IMR-90 (cell line): ENCODE measurements at regions not wholly inside any gene's neighbourhood (a gene's known extent, or its start where the extent isn't known, plus 50 kb on each side); places are given as distances from the start of the nearest gene placed in this dataset.

Experiments
- ATAC-seq: fragments of 200-7000 bp; cut with Tn5 transposase; 2 replicates; pipeline ENCODE4 v1.9.1; 2020; ENCODE audit warnings: low read depth, mild to moderate bottlenecking, moderate library complexity
- BruUV-seq: library from RNA; stranded (reverse); fragments of 400-500 nt; replicated peaks from 2 replicates; lab custom pipeline; 2021; lab: Mats Ljungman, UMichigan
- CTCF ChIA-PET: fragments of 300-600 bp; formaldehyde crosslinking; extraction: SDS; loops from one replicate; lab custom pipeline; 2021; ENCODE audit warnings: antibody characterized with exemption; lab: Yijun Ruan, JAX
- POLR2A ChIA-PET: fragments of 300-600 bp; sonication (Branson Sonifier 250); formaldehyde crosslinking; loops from one replicate; lab custom pipeline; 2022; ENCODE audit warnings: antibody characterized with exemption; ENCODE audit not compliant: unreplicated experiment; lab: Charles Lee
- DNase-seq: peaks from one replicate; pipeline ENCODE4 v3.0.0; 2013
- H2AFZ ChIP-seq: replicated peaks from 2 replicates; pipeline ENCODE3; 2013; ENCODE audit warnings: low read length, mild to moderate bottlenecking; ENCODE audit not compliant: poor library complexity
- H2AK5ac ChIP-seq: 2 replicates; pipeline ENCODE4 v1.6.1; 2013; ENCODE audit warnings: low read depth, low read length, inconsistent platforms
- H2AK9ac ChIP-seq: replicated peaks from 2 replicates; pipeline ENCODE3; 2013; ENCODE audit warnings: mild to moderate bottlenecking, low read depth, low read length, moderate library complexity; ENCODE audit not compliant: poor library complexity
- H2BK120ac ChIP-seq: 2 replicates; pipeline ENCODE4 v1.6.1; 2013; ENCODE audit warnings: low read depth, low read length, inconsistent platforms
- H2BK15ac ChIP-seq: 3 replicates; pipeline ENCODE4 v1.6.1; 2013; ENCODE audit warnings: low read depth, low read length, inconsistent platforms
- H2BK20ac ChIP-seq: 2 replicates; pipeline ENCODE4 v1.6.1; 2013; ENCODE audit warnings: low read depth, mild to moderate bottlenecking, inconsistent platforms, low read length, moderate library complexity
- H2BK5ac ChIP-seq: 2 replicates; pipeline ENCODE4 v1.6.1; 2013; ENCODE audit warnings: mild to moderate bottlenecking, low read depth, low read length, inconsistent platforms; ENCODE audit not compliant: poor library complexity, severe bottlenecking
- H3K14ac ChIP-seq: replicated peaks from 2 replicates; pipeline ENCODE4 v1.6.1; 2013; ENCODE audit warnings: low read depth, low read length, inconsistent platforms
- H3K18ac ChIP-seq: 2 replicates; pipeline ENCODE4 v1.6.1; 2013; ENCODE audit warnings: low read depth, low read length, control low read depth
- H3K23ac ChIP-seq: 2 replicates; pipeline ENCODE4 v1.6.1; 2013; ENCODE audit warnings: low read depth, low read length, inconsistent platforms
- H3K27ac ChIP-seq: 2 replicates; pipeline ENCODE4 v1.5.1; 2013; ENCODE audit warnings: mild to moderate bottlenecking, control low read depth, low read length; ENCODE audit not compliant: insufficient read depth
- H3K27me3 ChIP-seq: 2 replicates; pipeline ENCODE4 v1.6.1; 2013; ENCODE audit warnings: low read length; ENCODE audit not compliant: control insufficient read depth, insufficient read depth
- H3K36me3 ChIP-seq: 2 replicates; pipeline ENCODE4 v1.6.1; 2013; ENCODE audit warnings: low read length, mixed read lengths; ENCODE audit not compliant: control insufficient read depth, insufficient read depth
- H3K4ac ChIP-seq: 2 replicates; pipeline ENCODE4 v1.6.1; 2013; ENCODE audit warnings: low read depth, low read length, inconsistent platforms
- H3K4me1 ChIP-seq: 2 replicates; pipeline ENCODE4 v1.6.1; 2013; ENCODE audit warnings: low read length, mixed read lengths; ENCODE audit not compliant: control insufficient read depth, insufficient read depth
- H3K4me2 ChIP-seq: 2 replicates; pipeline ENCODE4 v1.6.1; 2013; ENCODE audit warnings: low read depth, mild to moderate bottlenecking, control low read depth, low read length, moderate library complexity
- H3K4me3 ChIP-seq: 2 replicates; pipeline ENCODE4 v1.5.1; 2013; ENCODE audit warnings: low read depth, mild to moderate bottlenecking, control low read depth, low read length, moderate library complexity; ENCODE audit not compliant: insufficient read depth
- H3K56ac ChIP-seq: 2 replicates; pipeline ENCODE4 v1.6.1; 2013; ENCODE audit warnings: low read length, inconsistent platforms; ENCODE audit not compliant: insufficient read depth; ENCODE audit errors: extremely low read depth
- H3K79me1 ChIP-seq, 2 experiments: 2 replicates each; pipeline ENCODE4 v1.6.1; 2013; ENCODE audit warnings: low read length in 2 of 2, inconsistent platforms in 1 of 2, low read depth in 1 of 2
- H3K9ac ChIP-seq: 2 replicates; pipeline ENCODE4 v1.6.1; 2013; ENCODE audit warnings: low read depth, low read length, control low read depth
- H3K9me1 ChIP-seq: 2 replicates; pipeline ENCODE4 v1.6.1; 2013; ENCODE audit warnings: low read length, inconsistent platforms; ENCODE audit not compliant: insufficient read depth
- H3K9me3 ChIP-seq: 2 replicates; pipeline ENCODE4 v1.6.1; 2013; ENCODE audit warnings: low read length; ENCODE audit not compliant: control insufficient read depth, insufficient read depth
- H4K20me1 ChIP-seq: 2 replicates; pipeline ENCODE4 v1.6.1; 2013; ENCODE audit warnings: low read length, inconsistent platforms; ENCODE audit not compliant: insufficient read depth
- H4K5ac ChIP-seq: 2 replicates; pipeline ENCODE4 v1.6.1; 2013; ENCODE audit warnings: mild to moderate bottlenecking, low read depth, low read length, control low read depth
- H4K8ac ChIP-seq, 2 experiments: 2 replicates each; pipeline ENCODE4 v1.6.1; 2013; ENCODE audit warnings: low read depth in 2 of 2, low read length in 2 of 2, control low read depth in 1 of 2, inconsistent platforms in 1 of 2
- H4K91ac ChIP-seq: 2 replicates; pipeline ENCODE4 v1.6.1; 2013; ENCODE audit warnings: low read depth, low read length, inconsistent platforms; ENCODE audit not compliant: insufficient read depth
- BHLHE40 ChIP-seq: fragments of 150-350 bp; IDR thresholded peaks from 2 replicates; pipeline ENCODE4 v1.6.1; 2016; ENCODE audit warnings: mild to moderate bottlenecking, low read depth, low read length
- CEBPB ChIP-seq: IDR thresholded peaks from 2 replicates; pipeline ENCODE4 v1.6.1; 2012; ENCODE audit warnings: low read depth, low read length, improper control_type of control experiment
- CHD1 ChIP-seq: IDR thresholded peaks from 2 replicates; pipeline ENCODE4 v1.6.1; 2012; ENCODE audit warnings: low read depth, low read length, improper control_type of control experiment
- CTCF ChIP-seq: conservative IDR thresholded peaks from 2 replicates; pipeline ENCODE4 v1.5.1; 2012; ENCODE audit warnings: mild to moderate bottlenecking, low read depth, low read length, improper control_type of control experiment
- ELK1 ChIP-seq: fragments of 150-350 bp; IDR thresholded peaks from 2 replicates; pipeline ENCODE4 v1.6.1; 2016; ENCODE audit warnings: low read depth, mild to moderate bottlenecking, low read length, moderate library complexity, borderline replicate concordance
- FOS ChIP-seq: fragments of 150-350 bp; IDR thresholded peaks from 2 replicates; pipeline ENCODE4 v1.6.1; 2016; ENCODE audit warnings: low read depth, low read length
- MAZ ChIP-seq: IDR thresholded peaks from 2 replicates; pipeline ENCODE4 v1.6.1; 2012; ENCODE audit warnings: low read depth, mild to moderate bottlenecking, low read length, improper control_type of control experiment, moderate library complexity, borderline replicate concordance
- MXI1 ChIP-seq: IDR thresholded peaks from 2 replicates; pipeline ENCODE4 v1.6.1; 2012; ENCODE audit warnings: low read depth, mild to moderate bottlenecking, low read length, moderate library complexity, borderline replicate concordance
- NFE2L2 ChIP-seq: fragments of 150-350 bp; IDR thresholded peaks from 2 replicates; pipeline ENCODE4 v1.6.1; 2016; ENCODE audit warnings: low read depth, mild to moderate bottlenecking, low read length
- RAD21 ChIP-seq: IDR thresholded peaks from 2 replicates; pipeline ENCODE4 v1.6.1; 2012; ENCODE audit warnings: low read length, improper control_type of control experiment
- RCOR1 ChIP-seq: IDR thresholded peaks from 2 replicates; pipeline ENCODE4 v1.6.1; 2012; ENCODE audit warnings: mild to moderate bottlenecking, low read length, improper control_type of control experiment; ENCODE audit not compliant: insufficient replicate concordance
- RFX5 ChIP-seq: IDR thresholded peaks from 2 replicates; pipeline ENCODE4 v1.8.0; 2012; ENCODE audit warnings: low read depth, mild to moderate bottlenecking, low read length, moderate library complexity
- SMC3 ChIP-seq: fragments of 150-350 bp; IDR thresholded peaks from 2 replicates; pipeline ENCODE4 v1.6.1; 2016; ENCODE audit warnings: low read depth, mild to moderate bottlenecking, antibody characterized with exemption, low read length, moderate library complexity
- USF2 ChIP-seq: fragments of 150-350 bp; IDR thresholded peaks from 2 replicates; pipeline ENCODE4 v1.6.1; 2017; ENCODE audit warnings: mild to moderate bottlenecking, antibody characterized with exemption, low read length, low read depth
- WGBS, 2 experiments: methylation state at CpG; one replicate each; pipeline versions ENCODE4 v1.1.5 to v1.1.7; 2013; ENCODE audit warnings: missing lambda C conversion rate in 2 of 2; ENCODE audit not compliant: insufficient read length in 1 of 2; ENCODE audit errors: extremely low coverage in 2 of 2; 5-methylcytosine and 5-hydroxymethylcytosine counted together
- dilution Hi-C: fragments of 300-500 bp; cut with HindIII; formaldehyde crosslinking; loops from one replicate; pipeline ENCODE4 v1.14.3; 2018; ENCODE audit warnings: low sequenced_read_pairs; ENCODE audit not compliant: unreplicated experiment
- in situ Hi-C: fragments of 300-500 bp; cut with MboI; formaldehyde crosslinking; loops from 3 replicates; pipeline ENCODE4 v1.14.3; 2019; ENCODE audit warnings: low sequenced_read_pairs, inconsistent platforms, mixed read lengths
- intact Hi-C: fragments of 100-400 bp; cut with micrococcal nuclease; formaldehyde crosslinking; loops from 2 replicates; pipeline ENCODE4 v1.10.0; 2022

GRCh38 chr5:33102551-33102950 is 338.2 kb upstream of the TARS1 start:
- DNase-seq (peak; percentile 21), ATAC-seq (no peak)
- H3K23ac ChIP-seq = no peak overlapping the region
- H3K27ac ChIP-seq = no peak overlapping the region
- no peak overlapping the region for H3K18ac ChIP-seq
- WGBS, 2 experiments = no CpG with 5 or more reads among the region's 7 CpGs
- no peak overlapping the region for H4K91ac ChIP-seq
- H3K4me3 ChIP-seq = no peak overlapping the region
- no peak overlapping the region for H2AK5ac ChIP-seq
- in situ Hi-C loops (no loop called here), intact Hi-C loops (no loop called here), dilution Hi-C loops (no loop called here)
- no peaks in the 10 kb centered on the region for H3K27me3 ChIP-seq
- peaks cover 9% of the 10 kb centered on the region for H3K9me1 ChIP-seq
- H2BK5ac ChIP-seq = no peak overlapping the region
- ChIA-PET CTCF (no interaction called here), POLR2A (no interaction called here)
- H3K36me3 ChIP-seq = no peaks in the 10 kb centered on the region
- H3K4me2 ChIP-seq = no peak overlapping the region
- H3K14ac ChIP-seq = no peak overlapping the region
- TF ChIP-seq SMC3 = no peak
- no peak for TF ChIP-seq FOS
- TF ChIP-seq RCOR1 = no peak
- no peak for TF ChIP-seq CHD1
- TF ChIP-seq NFE2L2 = no peak
- no peak for TF ChIP-seq MAZ
- TF ChIP-seq ELK1 = no peak
- no peak for TF ChIP-seq CEBPB
- TF ChIP-seq CTCF = no peak
- TF ChIP-seq MXI1 = no peak
- no peak for TF ChIP-seq RFX5
- no peak for TF ChIP-seq RAD21
- no peak for TF ChIP-seq USF2
- TF ChIP-seq BHLHE40 = no peak
- no peak overlapping the region for H3K9ac ChIP-seq
- no TSS peak for BruUV-seq
- H3K4me1 ChIP-seq = peaks cover 5% of the 10 kb centered on the region
- no peaks in the 10 kb centered on the region for H4K20me1 ChIP-seq
- no peak overlapping the region for H4K5ac ChIP-seq
- H2AFZ ChIP-seq = no peak overlapping the region
- no peak overlapping the region for H2BK15ac ChIP-seq
- no peaks in the 10 kb centered on the region for H3K79me1 ChIP-seq
- H3K4ac ChIP-seq = no peak overlapping the region
- H3K9me3 ChIP-seq = peaks cover 4% of the 10 kb centered on the region; the same call in 1 of the 2 replicates
- no peak overlapping the region for H2AK9ac ChIP-seq
- no peak overlapping the region for H2BK20ac ChIP-seq
- H2BK120ac ChIP-seq = no peak overlapping the region
- no peak overlapping the region for H3K56ac ChIP-seq
- H4K8ac ChIP-seq = no peak overlapping the region
